ENCODE measurements at regions not wholly inside any gene's neighbourhood (a gene's known extent, or its start where the extent isn't known, plus 50 kb on each side); places are given as distances from the start of the nearest gene placed in this dataset.
"Not testable (repeated sequence)": the region's sequence is repeated elsewhere in the genome, so short reads cannot be mapped to it uniquely, and the experiment has no call there.

- DNase-seq (ENCODE audit: low read depth in 2 of 2), result no peak
These were observed 901.4 kb downstream of the MCTP2 start for GRCh38 chr15:95132774-95133173.

- no peak for DNase-seq (ENCODE audit: low read depth in 2 of 2)
These were observed 903.2 kb downstream of the MCTP2 start for GRCh38 chr15:95134431-95135110.

GRCh38 chr15:95138604-95139270 lies 907.4 kb downstream of the MCTP2 start:
- no peak for DNase-seq (ENCODE audit: low read depth in 2 of 2)

GRCh38 chr15:95141486-95141885 lies 910.1 kb downstream of the MCTP2 start:
- no peak for DNase-seq (ENCODE audit: low read depth in 2 of 2)

- DNase-seq (ENCODE audit: low read depth in 2 of 2), result no peak
These were observed 911.2 kb downstream of the MCTP2 start for GRCh38 chr15:95142531-95142930.

GRCh38 chr15:95146481-95146880 lies 915.1 kb downstream of the MCTP2 start:
- no peak for DNase-seq (ENCODE audit: low read depth in 2 of 2)

- no peak for DNase-seq (ENCODE audit: low read depth in 2 of 2)
These were observed 916.8 kb downstream of the MCTP2 start for GRCh38 chr15:95148183-95148582.

GRCh38 chr15:95149036-95149435 lies 917.7 kb downstream of the MCTP2 start:
- DNase-seq (ENCODE audit: low read depth in 2 of 2), result no peak

- no peak for DNase-seq (ENCODE audit: low read depth in 2 of 2)
These were observed 918.4 kb downstream of the MCTP2 start for GRCh38 chr15:95149771-95150170.

- no peak for DNase-seq (ENCODE audit: low read depth in 2 of 2)
These were observed 919.1 kb downstream of the MCTP2 start for GRCh38 chr15:95150466-95150865.

GRCh38 chr15:95152741-95153140 lies 921.4 kb downstream of the MCTP2 start:
- DNase-seq (ENCODE audit: low read depth in 2 of 2), result no peak

GRCh38 chr15:95153201-95153600 lies 921.8 kb downstream of the MCTP2 start:
- DNase-seq (ENCODE audit: low read depth in 2 of 2), result not testable (repeated sequence)

GRCh38 chr15:95160316-95160715 lies 929.0 kb downstream of the MCTP2 start:
- no peak for DNase-seq (ENCODE audit: low read depth in 2 of 2)

GRCh38 chr15:95162069-95162468 lies 930.7 kb downstream of the MCTP2 start:
- no peak for DNase-seq (ENCODE audit: low read depth in 2 of 2)

GRCh38 chr15:95162531-95162930 lies 931.2 kb downstream of the MCTP2 start:
- no peak for DNase-seq (ENCODE audit: low read depth in 2 of 2)

- DNase-seq (ENCODE audit: low read depth in 2 of 2), result no peak
These were observed 931.7 kb downstream of the MCTP2 start for GRCh38 chr15:95162967-95163531.

- no peak for DNase-seq (ENCODE audit: low read depth in 2 of 2)
These were observed 936.8 kb downstream of the MCTP2 start for GRCh38 chr15:95168152-95168551.

- DNase-seq (ENCODE audit: low read depth in 2 of 2), result no peak
These were observed 937.6 kb downstream of the MCTP2 start for GRCh38 chr15:95168951-95169431.

GRCh38 chr15:95169541-95170459 lies 938.4 kb downstream of the MCTP2 start:
- DNase-seq (ENCODE audit: low read depth in 2 of 2), result no peak

- no peak for DNase-seq (ENCODE audit: low read depth in 2 of 2)
These were observed 939.4 kb downstream of the MCTP2 start for GRCh38 chr15:95170561-95171380.

- DNase-seq (ENCODE audit: low read depth in 2 of 2), result no peak
These were observed 940.2 kb downstream of the MCTP2 start for GRCh38 chr15:95171564-95171963.

Data from stimulated activated CD4-positive, alpha-beta T cell treated with anti-CD3 and anti-CD28 coated beads, Interleukin-4, amount 100 ng/mL, for 48 hours (primary cell).